NCI-H1048 (cell line): ENCODE measurements at regions not wholly inside any gene's neighbourhood (a gene's known extent, or its start where the extent isn't known, plus 50 kb on each side); places are given as distances from the start of the nearest gene placed in this dataset.
"Not testable (repeated sequence)": the region's sequence is repeated elsewhere in the genome, so short reads cannot be mapped to it uniquely, and the experiment has no call there.

Source experiments
- DNase-seq: peaks from one replicate; lab custom pipeline; 2025; lab: John Stamatoyannopoulos, UW

- not testable (repeated sequence) for DNase-seq
Measured at GRCh38 chr1:817071-817599, 106.6 kb upstream of the SAMD11 start.

GRCh38 chr1:817658-818617 is 105.8 kb upstream of the SAMD11 start:
- DNase-seq = not testable (repeated sequence)

GRCh38 chr1:818618-819291 is 105.0 kb upstream of the SAMD11 start:
- DNase-seq = no peak

- no peak for DNase-seq
Measured at GRCh38 chr1:820962-821361, 102.8 kb upstream of the SAMD11 start.

- DNase-seq = not testable (repeated sequence)
Measured at GRCh38 chr1:826808-827207, 96.9 kb upstream of the SAMD11 start.

- DNase-seq = peak; percentile 39
Measured at GRCh38 chr1:827211-828063, 96.3 kb upstream of the SAMD11 start.

GRCh38 chr1:829324-829723 is 94.4 kb upstream of the SAMD11 start:
- DNase-seq = not testable (repeated sequence)

- DNase-seq = not testable (repeated sequence)
Measured at GRCh38 chr1:829932-830331, 93.8 kb upstream of the SAMD11 start.

- not testable (repeated sequence) for DNase-seq
Measured at GRCh38 chr1:830750-831149, 93.0 kb upstream of the SAMD11 start.

GRCh38 chr1:831522-831921 is 92.2 kb upstream of the SAMD11 start:
- DNase-seq = no peak

GRCh38 chr1:832136-832535 is 91.6 kb upstream of the SAMD11 start:
- no peak for DNase-seq

GRCh38 chr1:833226-833625 is 90.5 kb upstream of the SAMD11 start:
- DNase-seq = not testable (repeated sequence)

- not testable (repeated sequence) for DNase-seq
Measured at GRCh38 chr1:835509-835908, 88.2 kb upstream of the SAMD11 start.

- DNase-seq = not testable (repeated sequence)
Measured at GRCh38 chr1:837601-838000, 86.1 kb upstream of the SAMD11 start.

- DNase-seq = not testable (repeated sequence)
Measured at GRCh38 chr1:838291-838690, 85.4 kb upstream of the SAMD11 start.

GRCh38 chr1:840592-840991 is 83.1 kb upstream of the SAMD11 start:
- DNase-seq = not testable (repeated sequence)

GRCh38 chr1:841671-842425 is 81.9 kb upstream of the SAMD11 start:
- not testable (repeated sequence) for DNase-seq

GRCh38 chr1:842799-843198 is 80.9 kb upstream of the SAMD11 start:
- DNase-seq = not testable (repeated sequence)

- not testable (repeated sequence) for DNase-seq
Measured at GRCh38 chr1:843946-844345, 79.8 kb upstream of the SAMD11 start.

GRCh38 chr1:844472-845026 is 79.2 kb upstream of the SAMD11 start:
- no peak for DNase-seq

- DNase-seq = not testable (repeated sequence)
Measured at GRCh38 chr1:845641-846040, 78.1 kb upstream of the SAMD11 start.
